ENCODE measurements at regions not wholly inside any gene's neighbourhood (a gene's known extent, or its start where the extent isn't known, plus 50 kb on each side); places are given as distances from the start of the nearest gene placed in this dataset.
A peak's percentile ranks its signal among the peaks of the same experiment; 100 is the strongest.

DNA sequence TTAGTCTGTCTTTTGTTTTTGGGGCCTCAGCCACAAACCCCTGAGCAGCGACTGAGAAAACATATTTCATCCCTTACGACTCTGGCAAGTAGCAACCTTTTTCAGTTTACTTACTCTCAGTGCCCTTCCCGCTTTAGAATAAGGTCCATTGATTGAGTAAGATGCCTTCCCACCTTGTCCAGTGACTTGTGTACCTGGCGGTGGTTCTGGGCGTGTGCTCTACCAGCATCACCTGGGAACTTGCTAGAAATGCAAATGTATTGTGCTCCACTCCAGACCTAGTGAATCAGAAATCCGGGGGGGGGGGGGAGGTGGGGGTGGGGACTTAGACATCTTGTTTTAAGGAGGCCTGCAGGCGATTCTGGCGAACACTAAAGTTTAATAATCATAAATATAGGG, 72.1 kb downstream of the S1PR1 start:
- DNase-seq (peak in 2 of 10 donors; percentile 6 to 28), ATAC-seq (no peak)
- H3K4me1 Mint-ChIP-seq, result peaks cover 33 to 76% (median 64%) of the 10 kb centered on the region in 4 donors
- H3K27me3 Mint-ChIP-seq, result no peaks in the 10 kb centered on the region
- H3K36me3 Mint-ChIP-seq, result no peaks in the 10 kb centered on the region
- no peaks in the 10 kb centered on the region for H3K9me3 Mint-ChIP-seq
- peak overlapping the region; percentile 95 to 100 (median 99) for H3K27ac Mint-ChIP-seq
- POLR2A ChIA-PET, result interaction anchor here (0.8 to 4.2 kb wide), 19 partner anchors 9 to 414 kb away, joined by 3 to 47 read pairs (median 5); partner anchors contain the start of genes EXTL2, S1PR1 and SLC30A7
- H3K4me3 Mint-ChIP-seq, result peak overlapping the region; percentile 78 to 90 (median 85)

DNA sequence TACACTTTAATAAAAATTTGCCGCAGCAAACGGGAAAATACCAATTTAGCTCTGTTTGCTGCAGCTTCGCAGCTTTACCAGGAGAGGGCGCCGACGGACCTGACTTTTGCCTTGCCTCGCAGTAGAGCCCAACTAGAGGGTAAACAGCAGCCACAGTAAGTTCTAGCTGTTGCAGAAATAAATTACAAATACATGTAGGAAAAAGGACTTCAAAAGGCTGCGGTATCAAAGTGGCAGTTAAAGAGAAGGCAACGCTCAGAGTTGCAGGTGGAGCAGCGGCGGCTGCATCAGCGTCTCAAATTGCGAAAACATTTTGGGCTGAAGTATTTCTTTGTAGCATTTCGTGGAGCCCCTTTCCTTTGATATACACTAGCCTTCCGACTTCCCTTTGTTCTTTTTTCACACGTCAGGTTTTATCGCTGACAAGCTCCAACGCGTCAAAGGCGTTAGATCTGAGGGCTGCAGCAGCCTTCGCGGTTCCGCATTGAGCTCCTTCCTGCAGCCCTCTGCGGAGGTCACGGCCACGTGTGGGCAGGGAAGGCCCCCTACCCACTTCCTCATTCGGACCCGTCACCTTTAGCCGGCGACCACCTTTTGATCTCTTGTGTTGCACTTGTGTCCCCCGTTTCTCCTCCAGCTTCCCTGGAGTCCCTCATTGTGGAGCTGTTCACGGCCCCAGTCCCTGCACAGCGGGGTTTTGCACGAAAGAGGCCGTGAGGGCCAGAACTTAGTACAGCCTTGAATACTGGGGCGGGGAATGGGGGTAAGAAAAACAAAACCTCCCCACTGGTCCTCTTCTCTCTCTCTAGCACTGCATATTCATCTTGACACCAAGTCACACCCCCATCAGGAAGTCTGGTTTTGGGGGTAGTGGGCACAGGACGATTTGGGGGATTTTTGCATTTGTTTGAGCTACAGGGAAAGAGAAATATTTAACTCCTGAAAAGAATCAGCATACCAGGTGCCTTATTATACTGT, 72.8 kb downstream of the S1PR1 start:
- Mint-ChIP-seq H3K4me1 (peaks cover 33 to 82% (median 68%) of the 10 kb centered on the region in 4 donors), H3K4me3 (peak overlapping the region; percentile 78 to 90 (median 85)), H3K27ac (peak overlapping the region; percentile 95 to 100 (median 99)), H3K27me3 (no peaks in the 10 kb centered on the region), H3K36me3 (no peaks in the 10 kb centered on the region), H3K9me3 (no peaks in the 10 kb centered on the region)
- POLR2A ChIA-PET, result interaction anchor here (0.5 to 4.2 kb wide), 22 partner anchors 9 to 415 kb away, joined by 3 to 47 read pairs (median 5); partner anchors contain the start of genes EXTL2, S1PR1 and SLC30A7
- ATAC-seq, result peak; percentile 78
- DNase-seq, result peak; percentile 57 to 94 (median 86)

DNA sequence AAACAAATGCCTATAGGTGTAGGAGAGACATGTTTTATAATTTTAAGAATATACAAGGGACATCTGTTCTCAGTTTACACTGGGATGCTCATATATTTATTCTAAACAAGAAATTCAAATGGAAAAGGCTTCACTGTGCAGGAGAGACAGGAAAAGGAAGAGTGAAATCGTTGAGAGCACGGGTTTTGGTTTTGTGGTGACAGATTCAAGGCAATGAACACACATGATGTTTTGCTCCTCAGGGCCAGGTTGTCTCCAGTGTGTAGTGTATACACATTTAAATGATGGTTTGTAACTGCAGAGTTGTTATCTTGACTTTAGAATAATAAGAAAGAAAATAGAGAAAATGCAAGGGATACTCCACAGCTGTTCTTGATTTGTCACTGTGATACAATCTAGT, 73.7 kb downstream of the S1PR1 start:
- Mint-ChIP-seq H3K4me3 (peak overlapping the region; percentile 78 to 90 (median 85)), H3K36me3 (no peaks in the 10 kb centered on the region), H3K4me1 (peaks cover 31 to 88% (median 71%) of the 10 kb centered on the region in 4 donors), H3K9me3 (no peaks in the 10 kb centered on the region), H3K27ac (peak overlapping the region; percentile 95 to 100 (median 99)), H3K27me3 (no peaks in the 10 kb centered on the region)
- ATAC-seq (no peak), DNase-seq (peak in 5 of 10 donors; percentile 14 to 53 (median 47))
- POLR2A ChIA-PET, result interaction anchor here (0.6 to 4.2 kb wide), 8 partner anchors 8 to 383 kb away, joined by 4 to 47 read pairs (median 8); partner anchors contain the start of gene S1PR1

DNA sequence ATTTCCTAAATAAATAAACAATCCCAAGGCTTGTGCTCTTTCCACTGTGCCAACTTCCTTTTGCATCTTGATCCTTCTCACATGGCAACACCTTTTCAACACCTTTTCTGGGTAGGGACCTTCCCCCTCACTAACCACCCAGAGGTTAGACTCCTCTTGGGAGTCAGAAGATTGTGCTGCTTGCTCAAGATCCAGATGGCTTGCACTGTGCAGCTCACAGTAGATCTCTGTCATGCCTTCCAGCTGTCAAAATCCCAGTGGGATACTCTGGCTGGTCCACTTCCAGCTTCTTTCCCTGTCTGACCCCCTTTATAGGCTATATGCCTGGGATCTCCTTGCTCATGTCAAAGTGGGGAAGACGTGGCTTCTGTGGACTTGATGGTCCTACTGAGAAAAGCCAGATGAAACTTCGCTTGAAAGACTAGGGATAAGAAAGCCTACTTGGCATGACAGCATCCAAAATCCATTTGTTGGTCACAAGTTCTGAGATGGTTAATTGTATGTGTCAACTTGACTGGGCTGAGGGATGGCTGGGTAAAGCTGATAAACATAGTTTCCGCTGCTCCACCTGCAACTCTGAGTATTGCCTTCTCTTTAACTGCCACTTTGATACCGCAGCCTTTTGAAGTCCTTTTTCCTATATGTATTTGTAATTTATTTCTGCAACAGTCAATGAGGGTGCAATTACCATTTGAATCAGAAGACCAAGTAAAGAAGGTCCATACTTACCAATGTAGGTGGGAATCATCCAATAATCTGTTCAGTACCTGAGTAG, 74.5 kb downstream of the S1PR1 start:
- no peak for ATAC-seq
- POLR2A ChIA-PET, result interaction anchor here (0.6 to 4.2 kb wide), 5 partner anchors 7 to 73 kb away, joined by 3 to 47 read pairs (median 9); no protein-coding TSS in a partner anchor
- Mint-ChIP-seq H3K4me3 (peak overlapping the region; percentile 26 to 90 (median 82)), H3K9me3 (no peaks in the 10 kb centered on the region), H3K27ac (peak overlapping the region; percentile 95 to 100 (median 99)), H3K27me3 (no peaks in the 10 kb centered on the region), H3K4me1 (peaks cover 31 to 85% (median 70%) of the 10 kb centered on the region in 4 donors), H3K36me3 (no peaks in the 10 kb centered on the region)
- DNase-seq, result peak in 3 of 10 donors; percentile 35 to 45 (median 39)

DNA sequence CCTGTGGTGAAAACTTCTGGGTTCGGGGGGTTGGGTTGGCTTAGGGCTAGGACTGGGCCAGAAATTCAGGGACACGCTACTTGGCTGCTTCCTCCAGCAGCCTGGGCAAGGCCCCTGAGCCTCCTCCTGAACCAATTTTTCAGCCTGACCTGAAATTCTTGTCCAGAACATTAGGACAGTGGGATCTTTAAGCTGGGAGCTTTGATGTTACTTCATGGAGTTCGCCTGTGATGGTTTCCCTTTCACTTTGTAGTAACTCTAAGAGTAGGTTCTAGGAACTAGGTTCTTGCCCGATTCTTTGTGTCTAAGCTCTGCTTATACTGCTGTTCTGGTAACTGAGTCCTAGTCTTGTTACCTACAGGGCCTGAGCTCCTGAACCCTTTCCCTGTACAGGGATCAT, 75.3 kb downstream of the S1PR1 start:
- no peak for ATAC-seq
- Mint-ChIP-seq H3K36me3 (no peaks in the 10 kb centered on the region), H3K4me1 (peaks cover 30 to 81% (median 67%) of the 10 kb centered on the region in 4 donors), H3K9me3 (no peaks in the 10 kb centered on the region), H3K4me3 (peak overlapping the region; percentile 2 to 90 (median 82)), H3K27ac (peak overlapping the region; percentile 95 to 100 (median 99)), H3K27me3 (no peaks in the 10 kb centered on the region)
- peak in 1 of 10 donors; percentile 24 for DNase-seq
- POLR2A ChIA-PET, result interaction anchor here (0.5 to 4.2 kb wide), 4 partner anchors 46 to 76 kb away, joined by 3 to 47 read pairs (median 4); no protein-coding TSS in a partner anchor

DNA sequence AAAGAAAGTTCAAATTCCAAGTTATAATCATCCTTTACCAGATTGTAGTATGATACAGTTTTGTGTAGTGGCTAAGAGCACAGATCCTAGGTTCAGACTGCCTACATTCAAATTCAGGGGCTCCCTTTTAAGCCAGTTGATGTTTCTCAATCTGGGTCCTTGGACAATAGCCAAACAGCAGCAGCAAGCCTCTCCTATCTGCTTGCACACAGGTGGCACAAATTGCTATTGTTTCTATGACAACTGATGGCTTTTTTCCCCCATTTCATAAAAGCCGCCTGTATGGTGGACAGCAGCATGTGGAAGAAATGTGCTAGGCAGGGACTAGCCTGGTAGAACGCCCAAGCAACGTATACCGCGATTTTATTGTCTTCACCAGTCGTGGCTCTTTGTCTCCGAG, 76.5 kb downstream of the S1PR1 start:
- no peak for DNase-seq
- ATAC-seq, result no peak
- Mint-ChIP-seq H3K9me3 (no peaks in the 10 kb centered on the region), H3K27ac (peak overlapping the region; percentile 65 to 100 (median 98)), H3K4me3 (no peak overlapping the region), H3K36me3 (no peaks in the 10 kb centered on the region), H3K27me3 (no peaks in the 10 kb centered on the region), H3K4me1 (peaks cover 24 to 69% (median 55%) of the 10 kb centered on the region in 4 donors)
- POLR2A ChIA-PET, result no interaction called here

DNA sequence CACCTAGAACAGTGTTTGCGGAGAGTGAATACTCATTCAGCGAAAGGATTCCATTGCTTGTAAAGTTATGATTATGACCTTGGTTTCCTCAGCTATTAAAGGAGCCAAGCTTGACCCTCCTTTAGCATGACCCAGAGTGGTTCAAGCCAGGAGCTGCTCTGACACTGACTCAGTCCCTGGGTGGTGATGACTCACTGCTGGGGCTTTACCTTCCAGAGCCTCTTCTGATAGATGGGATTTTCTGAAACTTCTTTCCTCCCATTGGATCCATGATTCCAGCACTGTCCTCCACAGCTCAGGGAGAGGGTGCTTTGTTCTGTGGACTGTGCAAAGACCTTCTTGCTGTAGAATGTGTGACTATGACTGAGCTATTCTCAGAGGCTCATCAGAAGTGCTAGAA, 77.4 kb downstream of the S1PR1 start:
- DNase-seq (no peak), ATAC-seq (no peak)
- Mint-ChIP-seq H3K9me3 (no peaks in the 10 kb centered on the region), H3K4me1 (peaks cover 22 to 60% (median 51%) of the 10 kb centered on the region in 4 donors), H3K4me3 (no peak overlapping the region), H3K36me3 (no peaks in the 10 kb centered on the region), H3K27me3 (no peaks in the 10 kb centered on the region), H3K27ac (peak overlapping the region in 9 of 10 donors; percentile 40 to 100 (median 71))
- POLR2A ChIA-PET, result no interaction called here

DNA sequence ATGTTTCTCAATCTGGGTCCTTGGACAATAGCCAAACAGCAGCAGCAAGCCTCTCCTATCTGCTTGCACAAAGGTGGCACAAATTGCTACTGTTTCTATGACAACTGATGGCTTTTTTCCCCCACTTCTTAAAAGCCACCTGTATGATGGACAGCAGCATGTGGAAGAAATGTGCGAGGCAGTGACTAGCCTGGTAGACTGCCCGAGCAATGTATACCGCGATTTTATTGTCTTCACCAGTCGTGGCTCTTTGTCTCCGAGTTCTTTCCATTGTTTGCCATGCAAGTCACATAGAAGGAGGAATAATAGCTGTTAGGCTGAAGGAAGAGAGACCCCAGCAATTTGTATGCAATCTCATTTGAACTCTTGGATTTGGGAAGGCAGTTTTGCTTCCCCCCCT, 79.4 kb downstream of the S1PR1 start:
- no peak for DNase-seq
- Mint-ChIP-seq H3K27me3 (no peaks in the 10 kb centered on the region), H3K4me1 (peaks cover 10 to 40% (median 35%) of the 10 kb centered on the region in 4 donors), H3K27ac (peak overlapping the region in 2 of 10 donors; percentile 7 to 32), H3K9me3 (no peaks in the 10 kb centered on the region), H3K36me3 (no peaks in the 10 kb centered on the region), H3K4me3 (no peak overlapping the region)
- ATAC-seq, result no peak
- POLR2A ChIA-PET, result no interaction called here

DNA sequence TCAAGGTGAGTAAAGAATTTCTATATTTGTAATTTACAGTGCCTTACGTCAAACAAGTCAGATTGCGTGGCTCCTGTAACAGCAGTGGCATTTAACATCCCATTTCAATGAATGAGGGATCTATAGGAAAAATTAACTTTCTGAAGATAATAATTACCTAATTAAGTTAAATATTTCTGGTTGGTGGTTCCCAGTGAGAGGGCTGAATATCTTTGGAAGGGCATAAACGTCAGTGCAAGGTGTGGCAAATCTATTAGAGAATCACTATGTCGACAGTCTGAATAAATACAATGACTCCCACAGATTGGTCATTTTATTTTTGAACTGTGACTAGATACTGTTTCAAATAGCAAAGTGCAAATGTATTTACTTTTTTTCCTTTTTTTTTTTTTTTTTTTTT, 80.0 kb downstream of the S1PR1 start:
- no peaks in the 10 kb centered on the region for H3K9me3 Mint-ChIP-seq
- H3K27me3 Mint-ChIP-seq, result no peaks in the 10 kb centered on the region
- peak overlapping the region in 2 of 10 donors; percentile 7 to 32 for H3K27ac Mint-ChIP-seq
- POLR2A ChIA-PET, result interaction anchor here (3.0 kb wide), 1 partner anchor 7 kb away, joined by 9 read pairs; no protein-coding TSS in a partner anchor
- no peak overlapping the region for H3K4me3 Mint-ChIP-seq
- ATAC-seq (no peak), DNase-seq (no peak)
- no peaks in the 10 kb centered on the region for H3K36me3 Mint-ChIP-seq
- H3K4me1 Mint-ChIP-seq, result peaks cover 6 to 34% (median 30%) of the 10 kb centered on the region in 4 donors

DNA sequence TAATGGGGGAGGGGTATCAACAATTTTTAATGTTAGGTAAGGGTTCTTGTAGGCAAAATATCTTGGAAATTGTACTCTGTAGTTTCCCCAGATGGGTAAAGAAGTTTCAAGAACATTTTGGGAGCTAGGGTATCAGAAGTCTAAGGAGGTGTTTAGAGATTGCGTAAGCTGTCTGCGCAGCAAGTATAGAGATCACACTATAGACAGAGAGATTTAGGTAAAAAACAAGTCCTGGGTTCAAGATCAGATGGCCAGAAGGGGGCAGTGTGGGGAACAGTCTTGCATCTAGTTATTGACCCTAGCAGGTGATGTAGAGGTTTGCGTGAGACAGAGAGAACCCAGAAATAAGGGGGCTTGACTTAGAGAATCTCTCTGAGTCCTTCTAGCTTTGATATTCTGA, 80.8 kb downstream of the S1PR1 start:
- peak overlapping the region in 4 of 10 donors; percentile 1 to 57 (median 16) for H3K27ac Mint-ChIP-seq
- no peaks in the 10 kb centered on the region for H3K27me3 Mint-ChIP-seq
- no peaks in the 10 kb centered on the region for H3K36me3 Mint-ChIP-seq
- H3K9me3 Mint-ChIP-seq, result no peaks in the 10 kb centered on the region
- POLR2A ChIA-PET, result interaction anchor here (0.9 to 3.0 kb wide), 2 partner anchors 8 to 30 kb away, joined by 3 to 9 read pairs; no protein-coding TSS in a partner anchor
- ATAC-seq (no peak), DNase-seq (no peak)
- no peak overlapping the region for H3K4me3 Mint-ChIP-seq
- peaks cover 5 to 26% (median 22%) of the 10 kb centered on the region in 4 donors for H3K4me1 Mint-ChIP-seq

DNA sequence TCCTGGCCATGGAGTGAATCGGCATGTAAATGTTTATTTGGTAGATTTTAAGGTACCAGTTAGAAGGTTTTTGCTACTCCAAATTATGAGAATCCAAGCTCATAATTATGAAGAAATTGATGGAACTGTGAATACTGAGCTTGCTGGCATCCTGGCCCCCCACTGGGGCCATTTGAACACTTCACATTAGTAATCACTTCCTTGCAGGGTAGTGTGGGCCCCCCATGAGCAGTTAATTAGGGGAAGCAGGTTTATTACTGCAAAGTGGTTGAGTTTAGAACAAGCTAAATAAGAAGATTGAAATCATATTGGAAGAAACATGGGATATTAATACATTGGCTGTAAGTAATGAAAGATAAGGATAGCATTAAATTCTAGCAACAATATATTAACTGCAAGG, 86.7 kb downstream of the S1PR1 start:
- H3K27me3 Mint-ChIP-seq, result no peaks in the 10 kb centered on the region
- POLR2A ChIA-PET, result interaction anchor here (1.0 kb wide), 1 partner anchor 14 kb away, joined by 3 read pairs; no protein-coding TSS in a partner anchor
- no peaks in the 10 kb centered on the region for H3K36me3 Mint-ChIP-seq
- H3K9me3 Mint-ChIP-seq, result no peaks in the 10 kb centered on the region
- no peak overlapping the region for H3K4me3 Mint-ChIP-seq
- ATAC-seq (no peak), DNase-seq (no peak)
- no peak overlapping the region for H3K27ac Mint-ChIP-seq
- peaks cover 0 to 5% (median 0%) of the 10 kb centered on the region in 4 donors for H3K4me1 Mint-ChIP-seq

DNA sequence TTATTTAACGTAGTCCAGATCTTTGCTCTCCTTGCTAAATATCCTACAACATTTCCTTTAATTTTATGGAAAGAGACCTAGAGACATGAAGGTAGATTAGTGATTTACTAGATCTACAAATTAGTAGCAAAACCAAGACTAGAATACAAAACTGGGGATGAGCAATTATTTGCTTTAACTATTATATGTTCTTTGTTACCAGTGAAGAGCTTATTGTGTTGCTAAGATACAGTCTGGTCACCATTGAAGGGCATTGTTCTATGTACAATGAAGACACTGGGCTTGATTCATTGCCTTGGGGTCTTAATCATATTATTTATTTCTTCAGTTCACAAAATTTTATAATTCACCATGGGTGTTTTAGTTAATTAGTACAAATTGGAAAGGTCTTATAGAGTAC, 88.3 kb downstream of the S1PR1 start:
- POLR2A ChIA-PET, result no interaction called here
- ATAC-seq, result no peak

More for the DNA sequence above, 88.3 kb downstream of the S1PR1 start:
- no peaks in the 10 kb centered on the region for H3K9me3 Mint-ChIP-seq
- no peak for DNase-seq
- H3K27ac Mint-ChIP-seq, result no peak overlapping the region
- no peak overlapping the region for H3K4me3 Mint-ChIP-seq
- no peaks in the 10 kb centered on the region for H3K27me3 Mint-ChIP-seq
- no peaks in the 10 kb centered on the region for H3K36me3 Mint-ChIP-seq
- H3K4me1 Mint-ChIP-seq, result peaks cover 0 to 5% (median 2%) of the 10 kb centered on the region in 4 donors

All from naive thymus-derived CD8-positive, alpha-beta T cell (primary cell).